ENCODE measurements at regions not wholly inside any gene's neighbourhood (a gene's known extent, or its start where the extent isn't known, plus 50 kb on each side); places are given as distances from the start of the nearest gene placed in this dataset.

GRCh38 chr6:139855671-139856311 is 481.3 kb upstream of the CITED2 start:
- TF ChIP-seq CTCF (IDR thresholded peaks at IDR 0.05; ENCODE audit: insufficient read depth, low read length, poor library complexity, severe bottlenecking) (no peak), EZH2phosphoT487 (conservative IDR thresholded peaks at IDR 0.05; ENCODE audit: low read length) (no peak)
